PC-9 (cell line): ENCODE measurements at regions not wholly inside any gene's neighbourhood (a gene's known extent, or its start where the extent isn't known, plus 50 kb on each side); places are given as distances from the start of the nearest gene placed in this dataset.

ENCODE experiments used
- BruUV-seq: library from RNA; stranded (reverse); fragments of 400-500 nt; replicated peaks from 2 replicates; lab custom pipeline; 2021; lab: Mats Ljungman, UMichigan
- CTCF ChIA-PET: fragments of 300-600 bp; sonication (Branson Sonifier 250); formaldehyde crosslinking; loops from one replicate; lab custom pipeline; 2022; ENCODE audit warnings: antibody characterized with exemption; lab: Charles Lee
- POLR2A ChIA-PET: fragments of 300-600 bp; sonication (Branson Sonifier 250); formaldehyde crosslinking; loops from one replicate; lab custom pipeline; 2022; ENCODE audit warnings: antibody characterized with exemption; ENCODE audit not compliant: unreplicated experiment; lab: Charles Lee
- DNase-seq, 2 experiments: peaks; one replicate each; pipeline versions ENCODE4 v3.0.0 to v3.0.0-alpha.2; 2015 to 2022; ENCODE audit warnings: mixed read lengths in 1 of 2
- H2AFZ ChIP-seq: fragments of 200-600 bp; sonication (generic); 2 replicates; pipeline ENCODE4 v1.8.1; 2017; ENCODE audit warnings: antibody characterized with exemption
- H3F3A ChIP-seq: fragments of 200-600 bp; sonication (generic); 2 replicates; pipeline ENCODE4 v1.8.1; 2017; ENCODE audit warnings: antibody characterized with exemption, mild to moderate bottlenecking, low read depth; ENCODE audit not compliant: insufficient read depth
- H3K27ac ChIP-seq: fragments of 200-600 bp; sonication (generic); 2 replicates; pipeline ENCODE4 v1.6.1; 2016; ENCODE audit warnings: mixed run types
- H3K27me3 ChIP-seq: fragments of 200-600 bp; sonication (generic); 2 replicates; pipeline ENCODE4 v1.6.1; 2016; ENCODE audit warnings: low read depth, mixed run types; ENCODE audit not compliant: insufficient read depth
- H3K36me3 ChIP-seq: fragments of 200-600 bp; sonication (generic); 2 replicates; pipeline ENCODE4 v1.6.1; 2016; ENCODE audit warnings: low read depth, mixed run types
- H3K4me1 ChIP-seq: fragments of 200-600 bp; sonication (generic); replicated peaks from 2 replicates; pipeline ENCODE4 v1.6.1; 2016; ENCODE audit warnings: mixed run types; ENCODE audit not compliant: insufficient read depth
- H3K4me2 ChIP-seq: fragments of 200-600 bp; sonication (generic); 2 replicates; pipeline ENCODE4 v1.6.1; 2017; ENCODE audit warnings: mixed run types
- H3K4me3 ChIP-seq: fragments of 200-600 bp; sonication (generic); 2 replicates; pipeline ENCODE4 v1.6.1; 2016; ENCODE audit warnings: mixed run types
- H3K79me2 ChIP-seq: fragments of 200-600 bp; sonication (generic); 2 replicates; pipeline ENCODE4 v1.6.1; 2017; ENCODE audit warnings: low read depth, mixed run types
- H3K9me2 ChIP-seq: fragments of 200-600 bp; sonication (generic); 2 replicates; pipeline ENCODE4 v1.8.1; 2017; ENCODE audit warnings: mild to moderate bottlenecking; ENCODE audit not compliant: insufficient read depth
- H3K9me3 ChIP-seq: fragments of 200-600 bp; sonication (generic); 2 replicates; pipeline ENCODE4 v1.8.1; 2016; ENCODE audit warnings: low read depth; ENCODE audit not compliant: insufficient read depth
- H4K20me1 ChIP-seq: fragments of 200-600 bp; sonication (generic); 2 replicates; pipeline ENCODE4 v1.8.1; 2017; ENCODE audit not compliant: insufficient read depth
- CTCF ChIP-seq: fragments of 200-600 bp; sonication (generic); conservative IDR thresholded peaks from 2 replicates; pipeline ENCODE4 v1.6.1; 2017; ENCODE audit warnings: mixed run types, antibody characterized with exemption, mild to moderate bottlenecking, moderate library complexity
- EZH2 ChIP-seq: fragments of 200-600 bp; sonication (generic); IDR thresholded peaks from 2 replicates; pipeline ENCODE4 v1.8.0; 2017; ENCODE audit warnings: antibody characterized with exemption, low read depth
- intact Hi-C: fragments of 100-400 bp; cut with micrococcal nuclease; formaldehyde crosslinking; loops from one replicate; pipeline ENCODE4 v1.10.0; 2022; ENCODE audit not compliant: unreplicated experiment

GRCh38 chr2:120497261-120497977 lies 151.5 kb downstream of the INHBB start:
- Histone ChIP-seq H3K27me3 (no peaks in the 10 kb centered on the region), H3K9me2 (no peaks in the 10 kb centered on the region), H3K9me3 (no peaks in the 10 kb centered on the region), H4K20me1 (no peaks in the 10 kb centered on the region), H3K4me2 (no peak overlapping the region), H3K4me3 (no peak overlapping the region), H3K79me2 (no peaks in the 10 kb centered on the region), H3K4me1 (peaks cover 12% of the 10 kb centered on the region), H3K27ac (no peak overlapping the region), H3F3A (peaks cover 14% of the 10 kb centered on the region; the same call in 1 of the 2 replicates), H2AFZ (no peak overlapping the region), H3K36me3 (no peaks in the 10 kb centered on the region)
- BruUV-seq, result no TSS peak
- intact Hi-C loops, result no loop called here
- no peak for DNase-seq
- ChIA-PET POLR2A (no interaction called here), CTCF (no interaction called here)
- TF ChIP-seq CTCF, result no peak
- no peak for TF ChIP-seq EZH2

- no TSS peak for BruUV-seq
- TF ChIP-seq EZH2 (no peak), CTCF (no peak)
- Histone ChIP-seq H3K27ac (no peak overlapping the region), H3K4me1 (peaks cover 12% of the 10 kb centered on the region), H3K27me3 (no peaks in the 10 kb centered on the region), H3K4me2 (no peak overlapping the region), H4K20me1 (no peaks in the 10 kb centered on the region), H2AFZ (no peak overlapping the region), H3K9me3 (no peaks in the 10 kb centered on the region), H3K79me2 (no peaks in the 10 kb centered on the region), H3F3A (peaks cover 14% of the 10 kb centered on the region; the same call in 1 of the 2 replicates), H3K36me3 (no peaks in the 10 kb centered on the region), H3K4me3 (no peak overlapping the region), H3K9me2 (no peaks in the 10 kb centered on the region)
- DNase-seq, result no peak
- ChIA-PET CTCF (no interaction called here), POLR2A (no interaction called here)
- intact Hi-C loops, result no loop called here
Measured at GRCh38 chr2:120498121-120498520, 152.2 kb downstream of the INHBB start.

- ChIA-PET CTCF (no interaction called here), POLR2A (no interaction called here)
- BruUV-seq, result no TSS peak
Measured at GRCh38 chr2:120498576-120499394, 152.8 kb downstream of the INHBB start.

More at GRCh38 chr2:120498576-120499394, 152.8 kb downstream of the INHBB start:
- Histone ChIP-seq H4K20me1 (no peaks in the 10 kb centered on the region), H3K4me3 (no peak overlapping the region), H3K4me2 (no peak overlapping the region), H3K79me2 (no peaks in the 10 kb centered on the region), H3K27ac (no peak overlapping the region), H3K36me3 (no peaks in the 10 kb centered on the region), H3K27me3 (no peaks in the 10 kb centered on the region), H3F3A (peaks cover 14% of the 10 kb centered on the region; the same call in 1 of the 2 replicates), H2AFZ (no peak overlapping the region), H3K9me3 (no peaks in the 10 kb centered on the region), H3K4me1 (peaks cover 12% of the 10 kb centered on the region), H3K9me2 (no peaks in the 10 kb centered on the region)
- intact Hi-C loops, result no loop called here
- no peak for DNase-seq
- TF ChIP-seq CTCF, result no peak
- no peak for TF ChIP-seq EZH2
